ENCODE measurements at regions not wholly inside any gene's neighbourhood (a gene's known extent, or its start where the extent isn't known, plus 50 kb on each side); places are given as distances from the start of the nearest gene placed in this dataset.
A peak's percentile ranks its signal among the peaks of the same experiment; 100 is the strongest.

DNA sequence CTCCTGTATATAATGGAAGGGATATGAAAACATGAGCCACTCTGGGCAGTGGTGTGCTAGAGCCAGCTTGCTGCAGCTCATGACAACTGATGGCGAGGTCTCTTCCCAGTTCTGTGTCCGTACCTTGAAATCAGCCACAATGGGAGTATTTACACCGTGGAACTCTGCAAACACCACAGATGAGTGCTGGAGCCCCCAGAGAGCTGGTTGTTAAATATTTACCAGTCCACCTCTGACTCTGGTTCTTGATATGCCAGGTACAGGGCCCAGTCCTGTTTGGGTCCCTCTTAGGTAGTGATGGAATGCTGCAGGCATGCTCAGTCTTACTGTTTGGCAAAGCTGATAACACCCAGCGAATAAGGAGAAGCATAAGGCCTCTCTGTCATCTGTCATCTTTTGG is 116.1 kb upstream of the GLI2 start (continued):
- TF ChIP-seq, protein P1, sequence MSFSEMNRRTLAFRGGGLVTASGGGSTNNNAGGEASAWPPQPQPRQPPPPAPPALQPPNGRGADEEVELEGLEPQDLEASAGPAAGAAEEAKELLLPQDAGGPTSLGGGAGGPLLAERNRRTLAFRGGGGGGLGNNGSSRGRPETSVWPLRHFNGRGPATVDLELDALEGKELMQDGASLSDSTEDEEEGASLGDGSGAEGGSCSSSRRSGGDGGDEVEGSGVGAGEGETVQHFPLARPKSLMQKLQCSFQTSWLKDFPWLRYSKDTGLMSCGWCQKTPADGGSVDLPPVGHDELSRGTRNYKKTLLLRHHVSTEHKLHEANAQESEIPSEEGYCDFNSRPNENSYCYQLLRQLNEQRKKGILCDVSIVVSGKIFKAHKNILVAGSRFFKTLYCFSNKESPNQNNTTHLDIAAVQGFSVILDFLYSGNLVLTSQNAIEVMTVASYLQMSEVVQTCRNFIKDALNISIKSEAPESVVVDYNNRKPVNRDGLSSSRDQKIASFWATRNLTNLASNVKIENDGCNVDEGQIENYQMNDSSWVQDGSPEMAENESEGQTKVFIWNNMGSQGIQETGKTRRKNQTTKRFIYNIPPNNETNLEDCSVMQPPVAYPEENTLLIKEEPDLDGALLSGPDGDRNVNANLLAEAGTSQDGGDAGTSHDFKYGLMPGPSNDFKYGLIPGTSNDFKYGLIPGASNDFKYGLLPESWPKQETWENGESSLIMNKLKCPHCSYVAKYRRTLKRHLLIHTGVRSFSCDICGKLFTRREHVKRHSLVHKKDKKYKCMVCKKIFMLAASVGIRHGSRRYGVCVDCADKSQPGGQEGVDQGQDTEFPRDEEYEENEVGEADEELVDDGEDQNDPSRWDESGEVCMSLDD (CRISPR knock-in tag; IDR thresholded peaks at IDR 0.05; ENCODE audit: borderline replicate concordance), result no peak
- TF ChIP-seq, protein P2, sequence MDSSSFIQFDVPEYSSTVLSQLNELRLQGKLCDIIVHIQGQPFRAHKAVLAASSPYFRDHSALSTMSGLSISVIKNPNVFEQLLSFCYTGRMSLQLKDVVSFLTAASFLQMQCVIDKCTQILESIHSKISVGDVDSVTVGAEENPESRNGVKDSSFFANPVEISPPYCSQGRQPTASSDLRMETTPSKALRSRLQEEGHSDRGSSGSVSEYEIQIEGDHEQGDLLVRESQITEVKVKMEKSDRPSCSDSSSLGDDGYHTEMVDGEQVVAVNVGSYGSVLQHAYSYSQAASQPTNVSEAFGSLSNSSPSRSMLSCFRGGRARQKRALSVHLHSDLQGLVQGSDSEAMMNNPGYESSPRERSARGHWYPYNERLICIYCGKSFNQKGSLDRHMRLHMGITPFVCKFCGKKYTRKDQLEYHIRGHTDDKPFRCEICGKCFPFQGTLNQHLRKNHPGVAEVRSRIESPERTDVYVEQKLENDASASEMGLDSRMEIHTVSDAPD (CRISPR knock-in tag; IDR thresholded peaks at IDR 0.05), result peak; percentile 76; the same call in 1 of the 2 replicates
- TF ChIP-seq, protein P3, sequence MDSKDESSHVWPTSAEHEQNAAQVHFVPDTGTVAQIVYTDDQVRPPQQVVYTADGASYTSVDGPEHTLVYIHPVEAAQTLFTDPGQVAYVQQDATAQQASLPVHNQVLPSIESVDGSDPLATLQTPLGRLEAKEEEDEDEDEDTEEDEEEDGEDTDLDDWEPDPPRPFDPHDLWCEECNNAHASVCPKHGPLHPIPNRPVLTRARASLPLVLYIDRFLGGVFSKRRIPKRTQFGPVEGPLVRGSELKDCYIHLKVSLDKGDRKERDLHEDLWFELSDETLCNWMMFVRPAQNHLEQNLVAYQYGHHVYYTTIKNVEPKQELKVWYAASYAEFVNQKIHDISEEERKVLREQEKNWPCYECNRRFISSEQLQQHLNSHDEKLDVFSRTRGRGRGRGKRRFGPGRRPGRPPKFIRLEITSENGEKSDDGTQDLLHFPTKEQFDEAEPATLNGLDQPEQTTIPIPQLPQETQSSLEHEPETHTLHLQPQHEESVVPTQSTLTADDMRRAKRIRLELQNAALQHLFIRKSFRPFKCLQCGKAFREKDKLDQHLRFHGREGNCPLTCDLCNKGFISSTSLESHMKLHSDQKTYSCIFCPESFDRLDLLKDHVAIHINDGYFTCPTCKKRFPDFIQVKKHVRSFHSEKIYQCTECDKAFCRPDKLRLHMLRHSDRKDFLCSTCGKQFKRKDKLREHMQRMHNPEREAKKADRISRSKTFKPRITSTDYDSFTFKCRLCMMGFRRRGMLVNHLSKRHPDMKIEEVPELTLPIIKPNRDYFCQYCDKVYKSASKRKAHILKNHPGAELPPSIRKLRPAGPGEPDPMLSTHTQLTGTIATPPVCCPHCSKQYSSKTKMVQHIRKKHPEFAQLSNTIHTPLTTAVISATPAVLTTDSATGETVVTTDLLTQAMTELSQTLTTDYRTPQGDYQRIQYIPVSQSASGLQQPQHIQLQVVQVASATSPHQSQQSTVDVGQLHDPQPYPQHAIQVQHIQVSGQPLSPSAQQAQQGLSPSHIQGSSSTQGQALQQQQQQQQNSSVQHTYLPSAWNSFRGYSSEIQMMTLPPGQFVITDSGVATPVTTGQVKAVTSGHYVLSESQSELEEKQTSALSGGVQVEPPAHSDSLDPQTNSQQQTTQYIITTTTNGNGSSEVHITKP (CRISPR knock-in tag; IDR thresholded peaks at IDR 0.05; ENCODE audit: low read depth), result no peak
- TF ChIP-seq, protein P4, sequence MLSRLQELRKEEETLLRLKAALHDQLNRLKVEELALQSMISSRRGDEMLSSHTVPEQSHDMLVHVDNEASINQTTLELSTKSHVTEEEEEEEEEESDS (CRISPR knock-in tag; IDR thresholded peaks at IDR 0.05; ENCODE audit: borderline replicate concordance), result no peak
- TF ChIP-seq ZNF33B (CRISPR knock-in tag; IDR thresholded peaks at IDR 0.05), result no peak
- TF ChIP-seq RXRA (CRISPR knock-in tag; IDR thresholded peaks at IDR 0.05), result peak; percentile 39; the same call in 1 of the 2 replicates
- TF ChIP-seq, protein P5, sequence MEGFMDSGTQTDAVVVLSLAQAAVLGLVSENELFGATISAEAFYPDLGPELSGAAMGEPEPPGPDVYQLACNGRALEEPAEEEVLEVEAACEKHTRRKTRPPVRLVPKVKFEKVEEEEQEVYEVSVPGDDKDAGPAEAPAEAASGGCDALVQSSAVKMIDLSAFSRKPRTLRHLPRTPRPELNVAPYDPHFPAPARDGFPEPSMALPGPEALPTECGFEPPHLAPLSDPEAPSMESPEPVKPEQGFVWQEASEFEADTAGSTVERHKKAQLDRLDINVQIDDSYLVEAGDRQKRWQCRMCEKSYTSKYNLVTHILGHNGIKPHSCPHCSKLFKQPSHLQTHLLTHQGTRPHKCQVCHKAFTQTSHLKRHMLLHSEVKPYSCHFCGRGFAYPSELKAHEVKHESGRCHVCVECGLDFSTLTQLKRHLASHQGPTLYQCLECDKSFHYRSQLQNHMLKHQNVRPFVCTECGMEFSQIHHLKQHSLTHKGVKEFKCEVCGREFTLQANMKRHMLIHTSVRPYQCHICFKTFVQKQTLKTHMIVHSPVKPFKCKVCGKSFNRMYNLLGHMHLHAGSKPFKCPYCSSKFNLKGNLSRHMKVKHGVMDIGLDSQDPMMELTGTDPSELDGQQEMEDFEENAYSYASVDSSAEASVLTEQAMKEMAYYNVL (CRISPR knock-in tag; IDR thresholded peaks at IDR 0.05; ENCODE audit: borderline replicate concordance), result no peak
- TF ChIP-seq SSRP1 (CRISPR knock-in tag; IDR thresholded peaks at IDR 0.05), result no peak
- no peak for TF ChIP-seq STAG1 (CRISPR knock-in tag; IDR thresholded peaks at IDR 0.05)
- no peak for TF ChIP-seq ZNF34 (CRISPR knock-in tag; IDR thresholded peaks at IDR 0.05; ENCODE audit: borderline replicate concordance)
- TF ChIP-seq TBX3 (IDR thresholded peaks at IDR 0.05; ENCODE audit: borderline replicate concordance), result 0 out of 2 replicates have a peak, but pooled peaks have one; percentile 15
- TF ChIP-seq ZNF10 (CRISPR knock-in tag; IDR thresholded peaks at IDR 0.05; ENCODE audit: borderline replicate concordance, low read depth), result no peak
- no peak for TF ChIP-seq THYN1 (CRISPR knock-in tag; IDR thresholded peaks at IDR 0.05; ENCODE audit: borderline replicate concordance, low read depth)
- TF ChIP-seq, protein P6, sequence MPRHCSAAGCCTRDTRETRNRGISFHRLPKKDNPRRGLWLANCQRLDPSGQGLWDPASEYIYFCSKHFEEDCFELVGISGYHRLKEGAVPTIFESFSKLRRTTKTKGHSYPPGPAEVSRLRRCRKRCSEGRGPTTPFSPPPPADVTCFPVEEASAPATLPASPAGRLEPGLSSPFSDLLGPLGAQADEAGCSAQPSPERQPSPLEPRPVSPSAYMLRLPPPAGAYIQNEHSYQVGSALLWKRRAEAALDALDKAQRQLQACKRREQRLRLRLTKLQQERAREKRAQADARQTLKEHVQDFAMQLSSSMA (CRISPR knock-in tag; IDR thresholded peaks at IDR 0.05), result no peak
- TF ChIP-seq ZNF496 (CRISPR knock-in tag; IDR thresholded peaks at IDR 0.05; ENCODE audit: insufficient replicate concordance), result no peak
- no peak for TF ChIP-seq CCDC6 (CRISPR knock-in tag; IDR thresholded peaks at IDR 0.05)
- TF ChIP-seq HOXA7 (CRISPR knock-in tag; IDR thresholded peaks at IDR 0.05), result no peak
- TF ChIP-seq TGIF2 (CRISPR knock-in tag; IDR thresholded peaks at IDR 0.05), result no peak
- TF ChIP-seq JARID2 (CRISPR knock-in tag; IDR thresholded peaks at IDR 0.05; ENCODE audit: insufficient replicate concordance), result no peak
- TF ChIP-seq ERF (CRISPR knock-in tag; IDR thresholded peaks at IDR 0.05), result 0 out of 2 replicates have a peak, but pooled peaks have one; percentile 63
